HG02678 (cell line): ENCODE measurements at regions not wholly inside any gene's neighbourhood (a gene's known extent, or its start where the extent isn't known, plus 50 kb on each side); places are given as distances from the start of the nearest gene placed in this dataset.

Source experiments
- ATAC-seq: cut with Tn5 transposase; IDR thresholded peaks from one replicate; pipeline ENCODE4 v1.9.1; 2021; ENCODE audit warnings: mild to moderate bottlenecking, moderate library complexity; ENCODE audit not compliant: unreplicated experiment

- no peak for ATAC-seq
Measured at GRCh38 chr10:128484041-128484440, 357.8 kb upstream of the MKI67 start.

- no peak for ATAC-seq
Measured at GRCh38 chr10:128485701-128486235, 359.5 kb upstream of the MKI67 start.

DNA sequence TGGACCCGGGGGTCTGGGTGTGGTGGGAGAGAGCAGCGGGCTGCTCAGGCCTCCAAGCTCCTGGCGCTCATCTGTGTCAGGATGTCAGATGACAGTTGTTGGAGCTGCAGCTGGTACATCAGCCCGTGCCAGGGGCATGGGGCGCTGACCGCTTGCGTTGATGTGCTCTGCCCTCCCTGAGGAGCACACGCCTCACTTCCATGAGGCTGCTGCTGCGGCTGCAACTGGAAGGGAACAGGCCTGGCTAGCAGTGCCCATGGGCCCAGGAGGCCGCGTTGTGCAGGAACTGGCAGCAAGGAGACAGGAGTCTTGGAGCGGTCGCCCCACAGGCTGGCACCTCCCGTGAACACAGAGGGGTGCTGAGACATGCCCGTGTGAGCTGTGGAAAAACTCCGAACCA lies 361.3 kb upstream of the MKI67 start:
- no peak for ATAC-seq

DNA sequence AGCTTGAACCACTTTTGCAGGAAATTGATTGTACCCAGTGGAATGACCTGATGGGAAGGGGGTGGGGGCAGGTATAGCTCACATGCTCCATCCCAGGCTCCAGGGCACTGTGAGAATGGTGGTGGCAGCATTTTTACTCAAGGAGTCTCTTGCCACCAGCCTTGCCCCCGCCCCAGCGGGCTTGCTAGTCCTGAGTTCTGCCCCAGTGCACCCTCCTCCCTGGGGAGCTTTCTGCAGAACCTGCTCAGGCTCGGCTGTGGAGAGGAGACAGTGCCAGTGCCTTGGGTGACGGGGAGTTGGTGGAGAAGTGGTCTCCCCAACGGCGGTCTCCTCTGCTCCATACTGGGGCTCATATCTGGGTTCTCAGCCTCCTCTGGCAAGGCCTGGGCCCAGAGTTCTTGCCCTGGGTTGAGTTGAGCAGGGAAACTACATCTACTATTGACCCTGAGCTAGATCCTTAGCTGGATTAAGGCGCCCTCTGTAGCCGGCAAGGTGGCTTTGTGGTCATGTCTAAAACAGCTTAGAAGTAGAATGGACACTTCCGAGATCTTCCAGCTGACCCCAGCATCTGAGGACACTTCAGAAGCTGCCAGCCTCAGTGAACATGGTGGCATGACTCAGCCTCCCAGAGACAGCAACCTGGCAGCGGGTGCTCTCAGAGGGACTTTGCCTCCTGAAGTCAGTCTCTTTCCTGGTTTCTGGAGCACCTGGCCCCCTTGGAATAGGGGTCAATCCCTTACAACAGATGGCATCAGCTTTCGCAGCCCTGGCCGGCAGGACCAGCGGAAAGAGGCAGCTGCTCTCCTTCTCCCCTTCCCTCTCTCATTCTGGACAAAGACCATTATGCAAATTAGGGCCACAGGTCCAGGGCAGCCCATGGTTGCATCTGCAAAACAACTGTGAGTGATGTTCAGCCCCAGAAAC lies 363.4 kb upstream of the MKI67 start:
- no peak for ATAC-seq

GRCh38 chr10:128491686-128492085 lies 365.5 kb upstream of the MKI67 start:
- no peak for ATAC-seq

- ATAC-seq, result no peak
Measured at GRCh38 chr10:128493811-128494210, 367.6 kb upstream of the MKI67 start.

DNA sequence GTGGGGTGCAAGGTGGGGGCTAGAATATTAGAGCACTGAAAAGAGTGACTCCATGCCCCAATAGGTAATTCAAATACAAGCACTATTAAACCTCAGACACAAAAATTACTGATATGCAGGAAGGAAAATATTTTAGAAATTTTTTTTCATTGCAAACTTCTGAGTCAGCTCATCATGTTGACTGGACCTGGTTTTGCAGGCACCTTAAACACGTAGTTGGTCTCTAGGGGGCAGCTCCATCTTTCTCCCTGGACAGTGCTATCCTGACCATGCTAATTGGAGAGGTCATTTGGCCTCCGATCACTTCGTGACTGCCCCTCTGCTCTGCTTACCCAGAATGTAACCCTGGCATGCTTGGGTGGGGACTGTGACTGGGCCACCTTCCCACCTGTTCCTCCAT lies 368.4 kb upstream of the MKI67 start:
- no peak for ATAC-seq

DNA sequence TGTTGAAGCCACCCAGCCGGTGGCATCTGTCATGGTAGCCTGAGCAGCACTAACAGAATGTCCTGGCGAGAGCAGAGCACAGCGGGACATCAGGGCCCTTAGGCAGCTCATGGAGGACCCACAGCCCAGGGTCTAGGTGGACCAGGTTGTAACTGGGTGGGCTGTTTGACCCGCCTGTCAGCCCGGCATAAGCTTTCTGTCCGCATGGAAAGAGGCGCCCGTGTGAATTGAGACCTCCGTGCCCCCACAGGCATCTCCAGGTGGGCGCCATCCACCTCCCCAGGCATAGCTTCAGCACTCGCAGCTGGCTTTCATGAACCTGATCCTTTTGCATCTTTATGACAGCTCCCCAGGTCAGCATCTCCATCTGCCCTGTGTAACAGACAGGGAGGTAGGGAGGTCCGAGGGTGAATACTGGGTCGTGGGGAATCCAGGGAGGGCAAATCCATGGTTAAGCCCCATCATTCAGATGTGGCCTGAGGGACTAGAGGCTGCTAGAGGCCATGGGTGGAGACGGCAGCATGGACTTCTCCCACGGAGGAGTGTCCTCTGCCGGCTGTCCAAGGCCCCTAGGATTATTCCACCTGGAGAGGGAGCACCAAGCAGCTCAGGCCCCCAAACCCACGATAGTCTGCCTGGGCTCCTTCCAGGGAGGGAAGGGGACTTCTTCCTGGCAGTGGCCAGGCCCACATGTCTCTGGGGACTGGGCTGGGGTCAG lies 371.6 kb upstream of the MKI67 start:
- no peak for ATAC-seq

GRCh38 chr10:128498378-128498730 lies 372.1 kb upstream of the MKI67 start:
- no peak for ATAC-seq

- ATAC-seq, result no peak
Measured at GRCh38 chr10:128498746-128499145, 372.5 kb upstream of the MKI67 start.

GRCh38 chr10:128499486-128499885 lies 373.3 kb upstream of the MKI67 start:
- ATAC-seq, result no peak

- ATAC-seq, result no peak
Measured at GRCh38 chr10:128499956-128500355, 373.7 kb upstream of the MKI67 start.

DNA sequence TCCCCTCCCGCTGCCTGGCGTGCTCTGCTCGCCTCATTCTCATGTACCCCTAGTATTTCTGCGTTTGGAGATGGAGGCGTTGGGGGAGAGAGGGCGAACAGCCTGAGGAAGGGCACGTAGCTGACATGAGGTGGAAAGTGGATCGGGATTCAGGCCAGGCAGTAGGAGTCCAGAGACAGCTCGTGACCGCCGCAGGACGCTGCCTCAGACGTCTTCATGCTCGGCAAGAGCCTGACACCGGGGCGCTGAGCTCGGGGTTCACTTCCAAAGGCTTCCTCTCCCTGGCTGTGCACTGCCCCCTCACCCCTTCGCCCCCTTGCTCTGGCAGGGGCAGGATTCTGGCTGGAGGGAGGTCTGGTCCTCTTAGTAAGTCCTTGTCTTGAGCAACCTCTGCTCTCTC lies 374.4 kb upstream of the MKI67 start:
- ATAC-seq, result no peak

DNA sequence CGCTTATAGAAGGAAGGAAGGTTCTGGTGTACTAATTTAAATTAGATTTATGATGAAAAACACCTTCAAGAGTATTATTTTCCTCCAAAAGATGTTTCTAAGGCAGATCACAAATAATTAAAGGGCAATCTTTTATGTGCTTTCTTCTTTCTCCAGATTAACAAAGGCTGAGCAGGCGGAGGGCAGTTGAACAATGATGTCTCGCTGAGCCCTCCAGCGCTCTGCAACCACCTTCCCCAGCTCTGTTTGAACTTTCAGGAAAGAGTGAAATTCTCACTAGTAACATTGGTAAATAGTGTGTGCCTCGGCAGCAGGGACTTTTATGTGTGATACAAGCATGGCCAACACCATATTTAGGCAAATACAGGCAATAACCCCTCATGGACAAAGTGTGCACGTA lies 379.1 kb upstream of the MKI67 start:
- ATAC-seq, result no peak

GRCh38 chr10:128506423-128506822 lies 380.2 kb upstream of the MKI67 start:
- no peak for ATAC-seq

DNA sequence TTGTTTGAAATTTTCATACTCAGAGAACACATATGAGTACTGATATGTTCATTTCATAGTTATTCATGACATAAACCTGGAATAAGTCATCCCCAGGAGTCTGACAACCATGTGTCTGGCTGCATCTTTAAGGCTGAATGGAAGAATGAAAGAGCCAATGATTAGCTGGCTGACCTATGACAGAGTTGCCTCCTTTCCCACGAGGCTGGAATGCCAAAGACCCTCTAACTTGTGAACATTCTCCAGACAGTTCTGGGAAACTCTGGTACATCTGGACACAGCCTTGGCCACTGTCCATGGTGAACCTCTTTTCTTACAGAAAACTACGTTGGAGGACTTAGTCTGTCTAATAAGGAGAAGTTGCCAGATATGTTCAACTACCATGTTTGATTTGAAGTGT lies 380.8 kb upstream of the MKI67 start:
- ATAC-seq, result no peak

- ATAC-seq, result no peak
Measured at GRCh38 chr10:128511284-128511683, 385.1 kb upstream of the MKI67 start.

GRCh38 chr10:128512767-128513166 lies 386.5 kb upstream of the MKI67 start:
- ATAC-seq, result no peak

DNA sequence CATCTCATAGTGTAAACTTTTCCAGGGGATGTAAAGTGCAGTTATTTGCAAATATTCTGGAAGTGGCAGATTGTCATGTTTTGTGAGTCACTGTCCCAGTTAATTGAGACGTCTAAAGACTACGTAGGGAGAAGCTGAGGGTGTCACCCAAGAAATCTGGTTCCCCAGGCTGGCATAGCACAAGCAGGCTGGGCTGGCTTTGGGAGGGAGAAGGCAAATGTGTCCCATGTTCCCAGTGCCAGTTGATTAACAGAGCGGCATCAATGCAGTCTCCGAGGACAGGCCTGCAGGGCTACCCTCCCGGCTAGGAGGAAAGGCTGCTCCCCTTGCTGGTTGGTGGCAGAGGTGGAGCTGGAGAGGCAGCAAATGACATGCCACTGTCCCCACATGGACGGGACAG lies 388.3 kb upstream of the MKI67 start:
- no peak for ATAC-seq

DNA sequence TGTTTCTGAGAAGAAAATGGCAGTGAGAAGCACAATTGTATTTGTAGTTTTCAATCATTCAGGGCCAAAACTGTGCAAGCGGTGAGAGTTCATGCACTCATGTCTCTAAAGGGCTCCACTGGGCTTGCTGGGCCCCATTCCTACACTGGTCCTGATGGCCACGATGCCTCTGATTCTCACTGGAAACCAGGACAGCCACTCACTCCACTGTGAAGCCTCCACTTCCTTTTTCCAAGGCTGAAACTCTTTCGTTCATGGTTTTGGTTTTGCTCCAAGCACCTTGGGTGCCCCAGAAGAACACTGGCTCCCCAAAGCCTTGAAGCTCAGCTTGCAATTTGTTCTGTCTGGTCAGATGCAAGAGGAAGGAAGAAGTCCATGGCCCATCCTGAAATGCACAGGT lies 390.0 kb upstream of the MKI67 start:
- no peak for ATAC-seq

- no peak for ATAC-seq
Measured at GRCh38 chr10:128517167-128517566, 390.9 kb upstream of the MKI67 start.

DNA sequence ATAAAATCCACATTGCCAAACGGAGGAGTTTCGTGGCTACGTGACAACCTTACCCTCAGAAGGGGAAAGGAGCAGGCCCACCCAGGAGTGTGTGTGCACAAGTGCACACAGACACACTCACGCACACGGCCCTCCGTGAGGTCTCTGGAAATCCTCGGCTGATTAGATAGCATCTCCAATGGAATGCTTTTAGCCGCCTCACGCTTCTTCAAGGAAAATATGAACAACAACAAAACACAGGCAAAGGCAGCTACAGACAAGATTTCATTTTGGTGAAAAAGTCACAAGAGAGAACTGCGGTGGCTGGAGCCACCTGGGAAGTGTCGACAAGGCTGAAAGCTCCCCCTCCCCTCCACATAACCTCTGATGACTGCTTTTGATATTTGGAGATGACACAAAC lies 391.8 kb upstream of the MKI67 start:
- no peak for ATAC-seq
